Upper lobe of left lung (tissue), 6 donors: ENCODE measurements at regions not wholly inside any gene's neighbourhood (a gene's known extent, or its start where the extent isn't known, plus 50 kb on each side); places are given as distances from the start of the nearest gene placed in this dataset.

Experiments used
- ATAC-seq, 2 donors: fragments of 200-7000 bp; cut with Tn5 transposase; one replicate each; pipeline ENCODE4 v1.9.1; 2022; ENCODE audit warnings: mild to moderate bottlenecking in 2 of 2, moderate library complexity in 2 of 2; ENCODE audit not compliant: low FRiP score in 2 of 2
- DNase-seq, 2 donors: peaks; one replicate each; pipeline ENCODE4 v3.0.0-alpha.2; 2019 to 2020
- H3K27ac ChIP-seq, 4 donors: fragments of 200-600 bp; sonication (generic); one replicate each; pipeline ENCODE4 v1.5.1; 2016 to 2019
- H3K27me3 ChIP-seq, 4 donors: fragments of 200-600 bp; sonication (generic); one replicate each; pipeline ENCODE4 v1.5.1; 2017 to 2019
- H3K36me3 ChIP-seq, 4 donors: fragments of 200-600 bp; sonication (generic); one replicate each; pipeline ENCODE4 v1.5.1; 2016 to 2019
- H3K4me1 ChIP-seq, 4 donors: fragments of 200-600 bp; sonication (generic); one replicate each; pipeline ENCODE4 v1.5.1; 2018 to 2019
- H3K4me3 ChIP-seq, 4 donors: fragments of 200-600 bp; sonication (generic); one replicate each; pipeline ENCODE4 v1.5.1; 2017 to 2019; ENCODE audit warnings: mild to moderate bottlenecking in 2 of 4, moderate library complexity in 1 of 4
- H3K9me3 ChIP-seq, 4 donors: fragments of 200-600 bp; sonication (generic); one replicate each; pipeline ENCODE4 v1.5.1; 2018 to 2019
- EP300 ChIP-seq, 4 donors: sonication (generic); formaldehyde crosslinking; IDR thresholded peaks; one replicate each; pipeline ENCODE4 v1.5.1; 2017; ENCODE audit warnings: antibody characterized with exemption in 4 of 4, control low read depth in 2 of 4
- POLR2A ChIP-seq, 4 donors: fragments of 450-650 bp; IDR thresholded peaks; one replicate each; pipeline ENCODE4 v1.5.1; 2016 to 2017; ENCODE audit warnings: antibody characterized with exemption in 4 of 4, mild to moderate bottlenecking in 2 of 4
- POLR2AphosphoS5 ChIP-seq, 2 donors: sonication (generic); formaldehyde crosslinking; IDR thresholded peaks; one replicate each; pipeline ENCODE4 v1.5.1; 2017; ENCODE audit warnings: antibody characterized with exemption in 2 of 2
- WGBS, 2 donors: methylation state at CpG; one replicate each; pipeline ENCODE4 v1.1.5; 2017 to 2018; 5-methylcytosine and 5-hydroxymethylcytosine counted together
- TF ChIP-seq, protein P1 (sequence below), 6 experiments: fragments of 450-650 bp in 4 of 6; fragments of 200-600 bp in 2 of 6; sonication (generic) in 2 of 6; IDR thresholded peaks; one replicate each; pipeline ENCODE4 v1.5.1; 2016 to 2019; ENCODE audit warnings: antibody characterized with exemption in 6 of 6
- donor health status: DM: no; HTN: no; CAD: no; lungs with moderate emphysema.
- donor health status: DM: no; HTN: yes; CAD: no; lungs with severe emphysema.

DNA sequence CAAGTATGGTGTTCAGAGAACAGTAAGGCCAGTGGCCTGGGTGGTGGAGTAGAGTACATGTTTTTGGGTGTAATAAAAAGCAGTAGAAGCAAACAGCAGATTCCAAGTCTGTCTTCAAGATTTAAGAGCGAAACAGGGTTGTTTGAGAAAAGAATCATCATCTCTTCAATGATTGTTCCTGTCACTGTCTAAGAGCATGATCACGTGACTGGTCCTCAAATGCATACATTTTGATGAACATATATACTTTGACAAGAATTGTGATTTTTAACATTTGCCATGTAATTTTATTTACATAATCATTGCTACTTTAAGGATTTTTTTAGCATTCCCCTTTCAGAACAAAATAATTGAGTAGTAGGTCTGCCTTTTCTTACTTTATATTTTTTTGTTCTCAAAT lies 252.6 kb upstream of the GPR101 start:
- Histone ChIP-seq H3K4me1 (no peaks in the 10 kb centered on the region), H3K27me3 (no peaks in the 10 kb centered on the region), H3K36me3 (no peaks in the 10 kb centered on the region), H3K27ac (no peak overlapping the region), H3K4me3 (no peak overlapping the region), H3K9me3 (no peaks in the 10 kb centered on the region)
- no peak for DNase-seq
- ATAC-seq: no peak
- TF ChIP-seq, protein P1, sequence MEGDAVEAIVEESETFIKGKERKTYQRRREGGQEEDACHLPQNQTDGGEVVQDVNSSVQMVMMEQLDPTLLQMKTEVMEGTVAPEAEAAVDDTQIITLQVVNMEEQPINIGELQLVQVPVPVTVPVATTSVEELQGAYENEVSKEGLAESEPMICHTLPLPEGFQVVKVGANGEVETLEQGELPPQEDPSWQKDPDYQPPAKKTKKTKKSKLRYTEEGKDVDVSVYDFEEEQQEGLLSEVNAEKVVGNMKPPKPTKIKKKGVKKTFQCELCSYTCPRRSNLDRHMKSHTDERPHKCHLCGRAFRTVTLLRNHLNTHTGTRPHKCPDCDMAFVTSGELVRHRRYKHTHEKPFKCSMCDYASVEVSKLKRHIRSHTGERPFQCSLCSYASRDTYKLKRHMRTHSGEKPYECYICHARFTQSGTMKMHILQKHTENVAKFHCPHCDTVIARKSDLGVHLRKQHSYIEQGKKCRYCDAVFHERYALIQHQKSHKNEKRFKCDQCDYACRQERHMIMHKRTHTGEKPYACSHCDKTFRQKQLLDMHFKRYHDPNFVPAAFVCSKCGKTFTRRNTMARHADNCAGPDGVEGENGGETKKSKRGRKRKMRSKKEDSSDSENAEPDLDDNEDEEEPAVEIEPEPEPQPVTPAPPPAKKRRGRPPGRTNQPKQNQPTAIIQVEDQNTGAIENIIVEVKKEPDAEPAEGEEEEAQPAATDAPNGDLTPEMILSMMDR (IDR thresholded peaks at IDR 0.05): no peak
- TF ChIP-seq POLR2AphosphoS5 (IDR thresholded peaks at IDR 0.05) (no peak), POLR2A (IDR thresholded peaks at IDR 0.05) (no peak), EP300 (IDR thresholded peaks at IDR 0.05) (no peak)
- 74 to 76% methylated on average over 2 of the region's 2 CpGs for WGBS, 2 donors

DNA sequence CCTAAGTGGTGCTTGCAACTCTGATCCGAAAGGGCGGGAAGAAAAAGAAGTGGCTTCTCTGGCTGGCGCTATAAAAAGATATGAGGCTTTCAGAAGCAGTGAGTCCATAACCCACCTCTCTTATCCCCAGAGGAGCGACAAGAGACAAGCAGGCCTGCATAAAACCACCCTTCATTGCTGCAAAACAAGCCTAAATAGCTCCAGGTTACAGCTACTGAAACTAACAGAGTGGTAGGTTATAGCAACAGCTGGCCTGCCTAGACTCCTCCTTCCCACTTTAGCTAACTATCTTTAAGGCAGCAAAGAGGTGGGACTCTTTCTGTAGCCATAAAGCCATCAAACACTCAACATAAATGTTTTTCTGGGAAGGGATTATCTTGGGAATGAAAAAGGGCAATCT lies 245.0 kb upstream of the GPR101 start:
- Histone ChIP-seq H3K4me1 (no peaks in the 10 kb centered on the region), H3K27me3 (no peaks in the 10 kb centered on the region), H3K9me3 (no peaks in the 10 kb centered on the region), H3K4me3 (no peak overlapping the region), H3K27ac (no peak overlapping the region), H3K36me3 (no peaks in the 10 kb centered on the region)
- 78 to 94% methylated on average over 4 of the region's 4 CpGs for WGBS, 2 donors
- TF ChIP-seq EP300 (IDR thresholded peaks at IDR 0.05): no peak
- TF ChIP-seq POLR2AphosphoS5 (IDR thresholded peaks at IDR 0.05): no peak
- no peak for TF ChIP-seq POLR2A (IDR thresholded peaks at IDR 0.05)
- TF ChIP-seq, protein P1 (IDR thresholded peaks at IDR 0.05): no peak
- DNase-seq (no peak), ATAC-seq (no peak)

DNA sequence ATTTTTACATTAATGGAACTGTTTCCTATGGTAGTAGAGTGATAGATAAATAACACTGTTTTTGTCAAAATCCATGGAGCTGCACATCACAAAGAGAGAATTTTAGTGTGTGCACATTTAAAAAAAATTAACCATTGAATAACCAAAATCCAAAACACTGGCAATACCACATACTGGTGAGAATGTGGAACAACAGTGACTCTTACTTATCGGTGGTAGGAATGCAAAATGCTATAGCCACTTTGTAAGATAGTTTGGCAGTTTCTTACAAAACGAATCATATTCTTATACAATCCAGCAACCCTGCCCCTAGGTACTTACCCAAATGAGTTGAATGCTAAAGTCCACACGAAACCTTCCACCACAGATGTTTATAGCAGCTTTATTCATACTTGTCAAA lies 229.6 kb upstream of the GPR101 start:
- H3K4me3 ChIP-seq: no peak overlapping the region
- DNase-seq (no peak), ATAC-seq (no peak)
- H3K9me3 ChIP-seq: no peaks in the 10 kb centered on the region
- no peaks in the 10 kb centered on the region for H3K27me3 ChIP-seq
- WGBS, 2 donors: 59 to 72% methylated on average over 3 of the region's 3 CpGs
- H3K4me1 ChIP-seq: no peaks in the 10 kb centered on the region
- no peak overlapping the region for H3K27ac ChIP-seq
- no peak for TF ChIP-seq EP300 (IDR thresholded peaks at IDR 0.05)
- TF ChIP-seq POLR2A (IDR thresholded peaks at IDR 0.05): no peak
- no peak for TF ChIP-seq POLR2AphosphoS5 (IDR thresholded peaks at IDR 0.05)
- TF ChIP-seq, protein P1 (IDR thresholded peaks at IDR 0.05): no peak
- H3K36me3 ChIP-seq: no peaks in the 10 kb centered on the region

DNA sequence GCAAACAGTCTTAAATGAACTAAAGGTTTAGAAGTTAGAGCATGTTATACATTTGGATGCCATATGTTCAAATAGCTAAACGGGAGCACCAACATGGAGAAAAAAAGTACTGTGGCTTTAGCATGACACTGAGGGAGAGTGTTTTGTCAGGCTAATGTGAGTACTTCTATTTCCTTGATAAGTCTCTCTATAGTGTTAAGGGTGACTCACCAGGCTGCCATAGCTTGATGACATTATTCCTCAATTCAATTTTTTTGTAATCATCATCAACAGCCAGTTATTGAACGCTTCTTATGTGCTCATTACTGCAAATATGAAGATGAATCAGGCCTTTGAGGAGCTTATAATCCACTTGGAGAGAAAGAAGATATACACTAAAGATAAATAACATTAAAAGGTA lies 211.4 kb upstream of the GPR101 start:
- DNase-seq (no peak), ATAC-seq (no peak)
- WGBS, 2 donors: 71 to 96% methylated on average over 2 of the region's 2 CpGs
- no peaks in the 10 kb centered on the region for H3K4me1 ChIP-seq
- TF ChIP-seq, protein P1 (IDR thresholded peaks at IDR 0.05): no peak
- TF ChIP-seq EP300 (IDR thresholded peaks at IDR 0.05) (no peak), POLR2AphosphoS5 (IDR thresholded peaks at IDR 0.05) (no peak), POLR2A (IDR thresholded peaks at IDR 0.05) (no peak)
- no peak overlapping the region for H3K27ac ChIP-seq
- H3K27me3 ChIP-seq: no peaks in the 10 kb centered on the region
- H3K9me3 ChIP-seq: no peaks in the 10 kb centered on the region
- H3K4me3 ChIP-seq: no peak overlapping the region
- no peaks in the 10 kb centered on the region for H3K36me3 ChIP-seq

DNA sequence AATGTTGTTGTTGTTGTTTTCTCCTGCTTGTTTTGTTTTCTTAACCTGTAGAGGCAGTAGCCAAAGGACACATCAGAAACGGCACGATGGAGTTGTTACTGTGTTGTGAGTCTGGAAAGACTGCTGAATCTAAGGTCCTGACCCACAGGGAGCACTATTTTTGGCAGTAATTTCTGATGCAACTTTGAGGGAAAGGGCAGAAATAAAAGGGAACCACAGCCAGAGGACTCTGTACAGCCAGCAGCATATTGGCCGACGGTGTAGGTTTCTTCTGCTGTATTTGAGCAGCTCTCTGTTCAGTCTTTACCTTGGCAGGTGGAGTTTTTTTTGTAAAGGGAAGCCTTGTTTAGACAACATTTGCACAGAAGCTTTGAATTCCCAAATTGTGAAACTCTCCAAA lies 203.0 kb upstream of the GPR101 start:
- ATAC-seq: no peak
- TF ChIP-seq POLR2A (IDR thresholded peaks at IDR 0.05): no peak
- TF ChIP-seq, protein P1 (IDR thresholded peaks at IDR 0.05): no peak
- TF ChIP-seq EP300 (IDR thresholded peaks at IDR 0.05): no peak
- TF ChIP-seq POLR2AphosphoS5 (IDR thresholded peaks at IDR 0.05): no peak
- DNase-seq: no peak
- H3K4me1 ChIP-seq: no peaks in the 10 kb centered on the region
- no peaks in the 10 kb centered on the region for H3K36me3 ChIP-seq
- no peak overlapping the region for H3K4me3 ChIP-seq
- 60 to 80% methylated on average over 4 of the region's 4 CpGs for WGBS, 2 donors
- no peaks in the 10 kb centered on the region for H3K27me3 ChIP-seq
- H3K27ac ChIP-seq: no peak overlapping the region
- H3K9me3 ChIP-seq: no peaks in the 10 kb centered on the region
